SK-N-MC (cell line): ENCODE measurements at regions not wholly inside any gene's neighbourhood (a gene's known extent, or its start where the extent isn't known, plus 50 kb on each side); places are given as distances from the start of the nearest gene placed in this dataset.

Experiments
- DNase-seq: peaks from one replicate; pipeline ENCODE4 v3.0.0-alpha.2; 2011; ENCODE audit warnings: low read depth, low spot score
- H3K27ac ChIP-seq: fragments of 200-600 bp; sonication (generic); 2 replicates; pipeline ENCODE4 v1.5.1; 2016; ENCODE audit warnings: mixed run types
- H3K36me3 ChIP-seq: fragments of 200-600 bp; sonication (generic); 2 replicates; pipeline ENCODE4 v1.6.1; 2017; ENCODE audit warnings: antibody characterized with exemption, low read length, mixed read lengths; ENCODE audit not compliant: insufficient read depth
- H3K4me3 ChIP-seq: fragments of 200-600 bp; sonication (generic); 2 replicates; pipeline ENCODE4 v1.5.1; 2016
- H3K9ac ChIP-seq: fragments of 200-600 bp; sonication (generic); 2 replicates; pipeline ENCODE4 v1.8.0; 2017; ENCODE audit warnings: mixed run types, mixed read lengths; ENCODE audit not compliant: insufficient read length
- H3K9me3 ChIP-seq: fragments of 200-600 bp; sonication (generic); 2 replicates; pipeline ENCODE4 v1.6.1; 2017; ENCODE audit warnings: low read depth, mild to moderate bottlenecking, antibody characterized with exemption, low read length, moderate library complexity, mixed read lengths
- EZH2 ChIP-seq: fragments of 200-600 bp; sonication (generic); IDR thresholded peaks from one replicate; pipeline ENCODE4 v1.6.1; 2017; ENCODE audit warnings: antibody characterized with exemption
- FOXP2 ChIP-seq: optimal IDR thresholded peaks from 2 replicates; pipeline ENCODE3; 2011; ENCODE audit warnings: mild to moderate bottlenecking, moderate library complexity; ENCODE audit not compliant: insufficient read depth; ENCODE audit errors: extremely low read length, control extremely low read depth
- POLR2AphosphoS5 ChIP-seq: IDR thresholded peaks from 2 replicates; pipeline ENCODE4 v1.6.1; 2012; ENCODE audit warnings: mild to moderate bottlenecking, low read depth, low read length, borderline replicate concordance

DNA sequence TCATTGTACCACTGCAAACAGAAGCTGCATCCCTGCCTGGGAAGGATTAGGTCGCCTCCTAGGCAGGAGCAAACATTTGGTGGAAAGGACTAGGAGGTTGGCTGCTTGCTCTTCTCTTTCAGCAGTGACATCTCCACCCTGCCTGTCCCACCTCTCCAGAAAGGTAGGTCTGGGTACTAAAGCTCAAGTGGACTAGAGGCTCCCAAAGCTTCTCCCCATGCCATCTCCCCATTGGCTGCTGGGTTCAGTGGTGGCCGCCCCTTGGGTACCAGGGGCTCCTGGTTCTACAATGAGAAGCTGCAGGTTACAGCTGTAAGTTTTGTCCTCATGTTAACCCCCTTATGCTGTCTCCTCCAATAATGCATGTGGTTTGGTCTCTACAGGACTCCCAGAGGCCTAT lies 180.7 kb upstream of the MKI67 start:
- TF ChIP-seq POLR2AphosphoS5 (no peak), EZH2 (no peak), FOXP2 (no peak)
- H3K9me3 ChIP-seq = no peaks in the 10 kb centered on the region

DNA sequence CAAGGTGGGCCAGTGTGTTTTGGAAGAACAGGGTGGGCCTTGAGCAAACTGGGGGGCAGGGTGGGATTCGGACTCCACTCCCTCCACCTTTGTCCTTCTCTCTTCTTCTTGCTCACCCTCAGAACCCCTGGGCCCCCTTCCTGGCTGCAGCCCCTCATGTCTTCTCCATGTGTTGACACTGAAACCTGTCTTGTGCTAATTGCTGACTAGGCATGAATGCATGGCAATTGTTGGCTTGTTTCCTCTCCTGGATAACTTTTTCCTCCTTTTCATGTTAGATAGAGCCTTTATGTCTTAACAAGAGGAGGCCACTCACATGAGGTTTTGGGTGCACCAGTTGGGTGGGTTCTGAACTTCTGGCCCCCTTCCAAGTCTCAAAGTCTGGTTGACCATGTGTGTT lies 181.6 kb upstream of the MKI67 start:
- Histone ChIP-seq H3K4me3 (no peak overlapping the region), H3K36me3 (no peaks in the 10 kb centered on the region), H3K27ac (no peak overlapping the region), H3K9me3 (no peaks in the 10 kb centered on the region), H3K9ac (no peak overlapping the region)
- DNase-seq = no peak
- no peak for TF ChIP-seq POLR2AphosphoS5
- TF ChIP-seq FOXP2 = no peak
- TF ChIP-seq EZH2 = no peak

More for the DNA sequence above, 180.7 kb upstream of the MKI67 start:
- Histone ChIP-seq H3K4me3 (no peak overlapping the region), H3K9ac (no peak overlapping the region), H3K36me3 (no peaks in the 10 kb centered on the region), H3K27ac (no peak overlapping the region)
- no peak for DNase-seq

DNA sequence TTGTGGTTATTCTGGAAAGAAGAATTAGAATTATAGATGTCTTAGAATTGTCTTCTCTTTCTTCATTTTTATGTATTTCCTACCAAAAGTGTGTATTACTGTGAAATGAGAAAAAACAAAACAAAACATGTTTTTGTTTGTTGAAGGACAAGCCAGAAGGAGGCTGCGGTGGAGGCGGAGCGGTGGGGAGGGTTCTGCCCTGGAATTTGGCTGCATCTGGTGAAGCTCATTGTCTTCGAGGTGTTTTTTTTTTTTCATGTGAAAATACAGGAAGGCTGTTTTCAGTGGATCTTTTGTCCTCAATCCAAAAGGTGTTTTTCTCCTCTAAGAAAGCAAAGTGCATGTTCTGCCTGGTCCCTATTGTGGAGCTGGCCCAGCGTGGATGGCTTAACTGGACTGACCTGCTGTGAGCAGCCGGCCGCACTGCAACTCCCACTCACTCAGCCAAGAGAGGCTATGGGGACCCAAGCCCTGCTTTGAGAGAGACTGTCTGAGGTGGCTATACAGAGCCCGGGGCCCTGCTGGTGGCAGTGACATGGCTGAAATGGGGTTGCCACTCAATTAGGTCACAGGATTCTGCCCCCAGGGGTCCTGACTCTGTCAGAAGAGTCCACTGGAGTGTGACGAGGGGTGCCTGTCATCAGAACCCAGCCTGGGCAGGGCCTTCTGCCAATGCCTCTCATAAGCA lies 184.9 kb upstream of the MKI67 start:
- H3K4me3 ChIP-seq = no peak overlapping the region
- DNase-seq = no peak

DNA sequence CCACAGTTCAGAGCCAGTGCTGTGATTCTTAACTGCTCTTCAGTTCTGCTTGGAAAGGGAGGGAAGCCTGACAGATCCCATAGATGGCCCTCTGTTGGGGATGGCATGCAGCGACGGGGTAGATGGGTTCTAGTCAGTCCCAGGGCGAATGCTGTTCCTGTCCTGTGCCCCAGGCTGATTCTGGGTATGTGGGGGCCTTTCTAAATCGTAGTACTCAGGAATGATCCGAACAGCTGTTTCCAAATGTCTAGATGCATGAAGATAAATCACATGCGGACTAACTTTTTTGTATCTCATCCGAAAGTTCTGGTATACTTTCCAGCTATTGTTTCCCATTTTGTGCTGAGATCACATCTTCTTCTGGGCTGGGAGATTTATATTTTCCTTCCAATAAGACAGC lies 186.0 kb upstream of the MKI67 start:
- TF ChIP-seq FOXP2 = no peak
- TF ChIP-seq POLR2AphosphoS5 = no peak
- no peak for TF ChIP-seq EZH2
- Histone ChIP-seq H3K36me3 (no peaks in the 10 kb centered on the region), H3K4me3 (no peak overlapping the region)

More for the DNA sequence above, 184.9 kb upstream of the MKI67 start:
- Histone ChIP-seq H3K9me3 (no peaks in the 10 kb centered on the region), H3K9ac (no peak overlapping the region), H3K27ac (no peak overlapping the region), H3K36me3 (no peaks in the 10 kb centered on the region)
- TF ChIP-seq EZH2 (no peak), POLR2AphosphoS5 (no peak), FOXP2 (no peak)

DNA sequence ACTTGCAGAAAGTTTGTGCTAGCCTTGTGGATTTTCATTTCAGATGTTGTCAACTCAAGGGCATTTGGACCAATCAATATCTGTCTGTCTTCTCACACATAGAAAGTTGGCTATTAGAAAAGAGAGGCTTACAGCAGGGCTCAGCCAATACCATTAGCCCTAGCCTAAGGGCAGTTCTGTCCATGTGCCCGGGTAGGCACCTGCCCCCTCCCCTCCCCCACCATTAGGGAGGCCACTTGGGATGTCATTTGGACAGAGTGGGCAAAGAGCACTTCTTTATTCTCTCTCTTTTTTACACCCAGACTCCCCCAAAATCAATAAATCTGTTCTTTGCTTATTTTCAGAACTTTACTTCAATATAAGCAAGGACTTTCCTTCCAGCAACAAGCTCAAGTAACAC lies 188.5 kb upstream of the MKI67 start:
- Histone ChIP-seq H3K9me3 (no peaks in the 10 kb centered on the region), H3K9ac (no peak overlapping the region), H3K27ac (no peak overlapping the region), H3K36me3 (no peaks in the 10 kb centered on the region), H3K4me3 (no peak overlapping the region)
- TF ChIP-seq POLR2AphosphoS5 (no peak), FOXP2 (no peak), EZH2 (no peak)
- DNase-seq = no peak

More for the DNA sequence above, 186.0 kb upstream of the MKI67 start:
- no peak overlapping the region for H3K27ac ChIP-seq
- H3K9me3 ChIP-seq = no peaks in the 10 kb centered on the region
- DNase-seq = no peak
- no peak overlapping the region for H3K9ac ChIP-seq

DNA sequence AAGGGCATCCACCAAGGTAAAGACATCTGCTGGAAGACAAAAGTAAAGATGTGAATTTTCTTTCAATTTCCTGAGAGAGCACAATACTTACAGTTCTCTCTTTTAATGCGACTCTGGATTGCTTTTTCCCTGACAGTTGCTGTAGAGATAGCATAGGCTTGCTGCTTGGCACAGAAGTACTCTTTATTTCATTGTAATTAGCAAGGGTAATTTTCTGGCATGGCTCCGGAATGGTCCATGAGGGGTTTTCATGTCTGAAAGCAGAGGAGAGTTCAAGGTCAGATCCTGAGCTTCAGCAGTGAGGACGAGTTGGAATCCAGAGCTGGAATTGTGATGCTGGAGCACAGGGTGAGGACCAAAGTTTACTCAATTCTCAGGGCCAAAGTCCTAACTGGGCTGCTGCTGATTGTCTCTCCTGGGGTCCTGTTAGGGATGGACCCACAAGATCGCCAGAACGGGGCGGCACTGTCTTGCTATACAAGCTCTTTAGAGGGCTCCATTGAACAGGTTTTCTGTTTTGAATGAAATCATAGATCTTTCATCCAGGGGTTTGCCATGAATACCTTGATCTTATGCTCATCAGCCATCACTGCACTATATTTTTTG lies 190.0 kb upstream of the MKI67 start:
- no peak overlapping the region for H3K27ac ChIP-seq
- no peak overlapping the region for H3K9ac ChIP-seq
- no peak for TF ChIP-seq EZH2
- no peak for TF ChIP-seq POLR2AphosphoS5
- no peak for TF ChIP-seq FOXP2
- no peaks in the 10 kb centered on the region for H3K36me3 ChIP-seq
- no peak overlapping the region for H3K4me3 ChIP-seq
- H3K9me3 ChIP-seq = no peaks in the 10 kb centered on the region
- no peak for DNase-seq

DNA sequence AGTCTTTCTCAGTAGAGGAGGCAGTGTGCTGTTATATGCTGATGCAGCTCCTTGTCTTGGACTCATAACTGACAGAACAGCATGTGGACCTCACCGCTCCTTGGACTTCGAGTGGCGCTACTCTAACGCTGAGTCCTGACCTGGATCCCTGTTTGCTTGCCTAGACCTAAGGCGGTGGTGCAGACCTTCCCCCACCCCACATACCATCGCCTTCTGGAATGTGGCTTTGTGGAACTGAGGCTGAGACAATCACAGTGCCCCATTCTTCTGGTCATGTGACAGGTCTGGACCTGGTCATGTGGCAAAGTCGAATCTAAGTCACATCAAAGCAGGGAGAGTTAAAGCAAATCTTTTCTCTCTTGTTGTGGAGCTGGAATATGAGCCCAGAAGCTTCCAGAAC lies 190.7 kb upstream of the MKI67 start:
- H3K9me3 ChIP-seq = no peaks in the 10 kb centered on the region
- no peak overlapping the region for H3K4me3 ChIP-seq
- H3K36me3 ChIP-seq = no peaks in the 10 kb centered on the region
- no peak for DNase-seq
- no peak overlapping the region for H3K9ac ChIP-seq
- H3K27ac ChIP-seq = no peak overlapping the region
- no peak for TF ChIP-seq POLR2AphosphoS5
- TF ChIP-seq EZH2 = no peak
- no peak for TF ChIP-seq FOXP2

DNA sequence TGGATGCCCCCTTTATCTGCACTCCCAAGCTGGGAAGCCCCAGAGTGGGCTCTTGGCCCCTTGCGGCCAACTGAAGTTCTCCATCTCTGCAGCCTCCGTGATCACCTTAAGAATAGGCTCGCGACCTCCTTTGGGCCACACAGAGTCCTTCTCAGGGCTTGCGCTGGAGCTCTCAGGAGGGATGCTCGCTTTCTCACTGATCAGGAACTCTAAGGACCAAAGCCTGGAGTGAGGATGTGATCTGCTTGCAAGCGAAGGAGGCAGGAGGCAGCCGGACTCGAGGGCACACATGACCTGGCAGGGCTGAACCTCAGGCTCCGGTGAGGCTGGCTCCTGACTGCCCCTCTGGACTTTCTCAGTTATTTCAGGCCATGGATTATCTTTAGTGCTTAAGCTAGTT lies 192.1 kb upstream of the MKI67 start:
- no peak overlapping the region for H3K4me3 ChIP-seq
- no peaks in the 10 kb centered on the region for H3K36me3 ChIP-seq
- TF ChIP-seq POLR2AphosphoS5 (no peak), EZH2 (no peak), FOXP2 (no peak)
- no peaks in the 10 kb centered on the region for H3K9me3 ChIP-seq
- H3K9ac ChIP-seq = no peak overlapping the region
- DNase-seq = no peak
- H3K27ac ChIP-seq = no peak overlapping the region

DNA sequence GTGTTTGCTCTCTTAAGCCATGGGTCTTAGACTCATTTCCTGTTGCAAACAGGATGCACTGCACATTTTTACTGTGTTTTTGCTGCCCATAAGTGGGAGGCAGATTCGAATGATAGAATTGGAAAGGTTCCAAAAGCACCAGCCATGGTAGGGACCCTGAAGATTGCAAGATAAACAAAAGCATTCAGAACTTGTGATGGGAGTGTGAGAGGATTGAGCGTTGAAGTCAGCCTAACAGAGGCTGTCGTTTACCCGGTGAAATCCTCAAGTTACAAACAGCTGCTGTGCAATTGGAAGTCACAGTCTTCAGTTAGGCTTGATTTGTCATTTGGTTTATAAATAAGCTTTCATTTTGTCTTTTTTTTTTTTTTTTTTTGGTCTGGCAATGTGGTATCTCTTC lies 192.7 kb upstream of the MKI67 start:
- Histone ChIP-seq H3K9me3 (no peaks in the 10 kb centered on the region), H3K9ac (no peak overlapping the region), H3K36me3 (no peaks in the 10 kb centered on the region), H3K27ac (no peak overlapping the region), H3K4me3 (no peak overlapping the region)
- TF ChIP-seq EZH2 = no peak
- no peak for DNase-seq

DNA sequence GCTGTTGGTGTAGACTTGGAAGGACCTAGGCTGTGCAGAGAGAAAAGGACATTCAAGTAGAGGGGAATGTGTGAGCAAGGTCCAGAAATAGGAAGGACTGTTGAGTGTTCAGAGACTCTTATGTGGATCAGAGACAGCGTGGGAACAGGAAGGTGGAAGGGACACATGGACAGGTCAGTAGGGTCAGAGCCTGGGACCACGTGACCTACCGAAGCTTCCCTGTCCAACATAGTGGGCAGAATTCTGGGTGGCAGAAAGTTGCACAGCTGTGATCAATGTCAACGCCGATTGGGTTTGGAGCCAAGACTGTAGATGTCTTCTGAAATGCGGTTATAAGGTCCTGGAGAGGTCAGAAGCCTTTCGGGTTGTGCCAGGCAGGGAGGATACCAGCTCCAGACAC lies 195.9 kb upstream of the MKI67 start:
- no peak overlapping the region for H3K4me3 ChIP-seq
- TF ChIP-seq FOXP2 (no peak), EZH2 (no peak), POLR2AphosphoS5 (no peak)
- H3K9me3 ChIP-seq = no peaks in the 10 kb centered on the region
- no peak overlapping the region for H3K27ac ChIP-seq
- H3K9ac ChIP-seq = no peak overlapping the region
- DNase-seq = no peak
- no peaks in the 10 kb centered on the region for H3K36me3 ChIP-seq
